ENCODE measurements at regions not wholly inside any gene's neighbourhood (a gene's known extent, or its start where the extent isn't known, plus 50 kb on each side); places are given as distances from the start of the nearest gene placed in this dataset.

- Histone ChIP-seq H3K4me3 (ENCODE audit: insufficient read depth, low read depth, low read length) (no peak overlapping the region), H3K9me3 (ENCODE audit: insufficient read depth, low read depth, low read length) (no peaks in the 10 kb centered on the region), H3K9ac (ENCODE audit: low read length) (peak overlapping the region; percentile 52), H4K20me1 (ENCODE audit: insufficient read depth, low read length) (no peaks in the 10 kb centered on the region), H3K79me2 (ENCODE audit: insufficient read depth, low read length) (no peaks in the 10 kb centered on the region), H3K36me3 (ENCODE audit: insufficient read depth, low read length) (no peaks in the 10 kb centered on the region), H2AFZ (ENCODE audit: low read depth, low read length) (no peak overlapping the region), H3K4me1 (ENCODE audit: insufficient read depth, low read length) (peaks cover 8% of the 10 kb centered on the region), H3K27me3 (ENCODE audit: insufficient read depth, low read length) (no peaks in the 10 kb centered on the region), H3K27ac (ENCODE audit: low read depth, low read length) (peak overlapping the region; percentile 54), H3K4me2 (ENCODE audit: low read length) (peak overlapping the region; percentile 61)
- DNase-seq (ENCODE audit: low read depth): peak; percentile 75
- H3K36me3 Mint-ChIP-seq (ENCODE audit: low read depth, unreplicated experiment): no peaks in the 10 kb centered on the region
- no peak overlapping the region for H3K27ac Mint-ChIP-seq (ENCODE audit: unreplicated experiment)
- H3K27me3 Mint-ChIP-seq (ENCODE audit: low read depth, unreplicated experiment): no peaks in the 10 kb centered on the region
- H3K4me1 Mint-ChIP-seq (ENCODE audit: low read depth, unreplicated experiment): no peaks in the 10 kb centered on the region
- H3K4me3 Mint-ChIP-seq (ENCODE audit: unreplicated experiment): no peak overlapping the region
- FAIRE-seq: peak; percentile 68
- peaks cover 2% of the 10 kb centered on the region for H3K9me3 Mint-ChIP-seq (ENCODE audit: unreplicated experiment)
- no peak for TF ChIP-seq EZH2 (IDR thresholded peaks at IDR 0.05; ENCODE audit: insufficient read depth, low read length)
- TF ChIP-seq, protein P1, sequence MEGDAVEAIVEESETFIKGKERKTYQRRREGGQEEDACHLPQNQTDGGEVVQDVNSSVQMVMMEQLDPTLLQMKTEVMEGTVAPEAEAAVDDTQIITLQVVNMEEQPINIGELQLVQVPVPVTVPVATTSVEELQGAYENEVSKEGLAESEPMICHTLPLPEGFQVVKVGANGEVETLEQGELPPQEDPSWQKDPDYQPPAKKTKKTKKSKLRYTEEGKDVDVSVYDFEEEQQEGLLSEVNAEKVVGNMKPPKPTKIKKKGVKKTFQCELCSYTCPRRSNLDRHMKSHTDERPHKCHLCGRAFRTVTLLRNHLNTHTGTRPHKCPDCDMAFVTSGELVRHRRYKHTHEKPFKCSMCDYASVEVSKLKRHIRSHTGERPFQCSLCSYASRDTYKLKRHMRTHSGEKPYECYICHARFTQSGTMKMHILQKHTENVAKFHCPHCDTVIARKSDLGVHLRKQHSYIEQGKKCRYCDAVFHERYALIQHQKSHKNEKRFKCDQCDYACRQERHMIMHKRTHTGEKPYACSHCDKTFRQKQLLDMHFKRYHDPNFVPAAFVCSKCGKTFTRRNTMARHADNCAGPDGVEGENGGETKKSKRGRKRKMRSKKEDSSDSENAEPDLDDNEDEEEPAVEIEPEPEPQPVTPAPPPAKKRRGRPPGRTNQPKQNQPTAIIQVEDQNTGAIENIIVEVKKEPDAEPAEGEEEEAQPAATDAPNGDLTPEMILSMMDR (IDR thresholded peaks at IDR 0.05; ENCODE audit: insufficient read depth, low read depth, low read length): no peak
Measured at GRCh38 chr10:3978174-3978573, 193.2 kb upstream of the KLF6 start.

GRCh38 chr10:3977761-3978160 lies 192.8 kb upstream of the KLF6 start:
- peaks cover 8% of the 10 kb centered on the region for H3K4me1 ChIP-seq (ENCODE audit: insufficient read depth, low read length)
- TF ChIP-seq, protein P1 (IDR thresholded peaks at IDR 0.05; ENCODE audit: insufficient read depth, low read depth, low read length): no peak
- TF ChIP-seq EZH2 (IDR thresholded peaks at IDR 0.05; ENCODE audit: insufficient read depth, low read length): no peak
- H3K36me3 Mint-ChIP-seq (ENCODE audit: low read depth, unreplicated experiment): no peaks in the 10 kb centered on the region
- peaks cover under 1% of the 10 kb centered on the region for H3K9me3 Mint-ChIP-seq (ENCODE audit: unreplicated experiment)
- no peaks in the 10 kb centered on the region for H3K9me3 ChIP-seq (ENCODE audit: insufficient read depth, low read depth, low read length)
- DNase-seq (ENCODE audit: low read depth): no peak
- H4K20me1 ChIP-seq (ENCODE audit: insufficient read depth, low read length): no peaks in the 10 kb centered on the region
- peaks cover 3% of the 10 kb centered on the region for H3K4me1 Mint-ChIP-seq (ENCODE audit: low read depth, unreplicated experiment)
- H3K9ac ChIP-seq (ENCODE audit: low read length): peak overlapping the region; percentile 52
- no peak for FAIRE-seq
- H3K79me2 ChIP-seq (ENCODE audit: insufficient read depth, low read length): no peaks in the 10 kb centered on the region
- no peak overlapping the region for H3K4me3 ChIP-seq (ENCODE audit: insufficient read depth, low read depth, low read length)
- peak overlapping the region; percentile 47 for H2AFZ ChIP-seq (ENCODE audit: low read depth, low read length)
- H3K4me3 Mint-ChIP-seq (ENCODE audit: unreplicated experiment): no peak overlapping the region
- no peak overlapping the region for H3K27ac Mint-ChIP-seq (ENCODE audit: unreplicated experiment)
- H3K27ac ChIP-seq (ENCODE audit: low read depth, low read length): peak overlapping the region; percentile 54
- H3K27me3 Mint-ChIP-seq (ENCODE audit: low read depth, unreplicated experiment): no peaks in the 10 kb centered on the region
- no peaks in the 10 kb centered on the region for H3K36me3 ChIP-seq (ENCODE audit: insufficient read depth, low read length)
- H3K4me2 ChIP-seq (ENCODE audit: low read length): peak overlapping the region; percentile 61
- no peaks in the 10 kb centered on the region for H3K27me3 ChIP-seq (ENCODE audit: insufficient read depth, low read length)

GRCh38 chr10:3976718-3977117 lies 191.7 kb upstream of the KLF6 start:
- H3K4me1 ChIP-seq (ENCODE audit: insufficient read depth, low read length): peaks cover 8% of the 10 kb centered on the region
- DNase-seq (ENCODE audit: low read depth) (no peak), FAIRE-seq (no peak)
- Mint-ChIP-seq H3K27ac (ENCODE audit: unreplicated experiment) (no peak overlapping the region), H3K9me3 (ENCODE audit: unreplicated experiment) (no peaks in the 10 kb centered on the region), H3K4me1 (ENCODE audit: low read depth, unreplicated experiment) (peaks cover 6% of the 10 kb centered on the region), H3K36me3 (ENCODE audit: low read depth, unreplicated experiment) (no peaks in the 10 kb centered on the region), H3K4me3 (ENCODE audit: unreplicated experiment) (no peak overlapping the region), H3K27me3 (ENCODE audit: low read depth, unreplicated experiment) (no peaks in the 10 kb centered on the region)
- no peaks in the 10 kb centered on the region for H3K9me3 ChIP-seq (ENCODE audit: insufficient read depth, low read depth, low read length)
- no peak overlapping the region for H3K4me3 ChIP-seq (ENCODE audit: insufficient read depth, low read depth, low read length)
- no peaks in the 10 kb centered on the region for H3K27me3 ChIP-seq (ENCODE audit: insufficient read depth, low read length)
- no peaks in the 10 kb centered on the region for H4K20me1 ChIP-seq (ENCODE audit: insufficient read depth, low read length)
- no peak overlapping the region for H3K4me2 ChIP-seq (ENCODE audit: low read length)
- H3K9ac ChIP-seq (ENCODE audit: low read length): no peak overlapping the region
- H3K79me2 ChIP-seq (ENCODE audit: insufficient read depth, low read length): no peaks in the 10 kb centered on the region
- H2AFZ ChIP-seq (ENCODE audit: low read depth, low read length): no peak overlapping the region
- H3K36me3 ChIP-seq (ENCODE audit: insufficient read depth, low read length): no peaks in the 10 kb centered on the region
- TF ChIP-seq EZH2 (IDR thresholded peaks at IDR 0.05; ENCODE audit: insufficient read depth, low read length): no peak
- TF ChIP-seq, protein P1 (IDR thresholded peaks at IDR 0.05; ENCODE audit: insufficient read depth, low read depth, low read length): no peak
- no peak overlapping the region for H3K27ac ChIP-seq (ENCODE audit: low read depth, low read length)
